Left lung (tissue), 4 donors: ENCODE measurements at regions not wholly inside any gene's neighbourhood (a gene's known extent, or its start where the extent isn't known, plus 50 kb on each side); places are given as distances from the start of the nearest gene placed in this dataset.
A peak's percentile ranks its signal among the peaks of the same experiment; 100 is the strongest.

Source experiments
- ATAC-seq: fragments of 200-7000 bp; cut with Tn5 transposase; one replicate; pipeline ENCODE4 v1.9.1; 2020; ENCODE audit warnings: moderate library complexity
- DNase-seq, 4 donors: peaks; one replicate each; pipeline ENCODE4 v3.0.0-alpha.2; 2013 to 2020
- H3K27ac ChIP-seq, 2 donors: fragments of 200-600 bp; sonication (generic) in 1 of 2; one replicate each; pipeline versions ENCODE4 v1.5.0 to v1.8.0; 2020 to 2021
- H3K27me3 ChIP-seq, 2 donors: fragments of 200-600 bp; sonication (generic) in 1 of 2; one replicate each; pipeline versions ENCODE4 v1.5.0 to v1.8.0; 2020 to 2021
- H3K36me3 ChIP-seq, 2 donors: fragments of 200-600 bp; sonication (generic) in 1 of 2; one replicate each; pipeline versions ENCODE4 v1.5.0 to v1.8.0; 2020 to 2021
- H3K4me1 ChIP-seq, 2 donors: fragments of 200-600 bp; one replicate each; pipeline ENCODE4 v1.8.0; 2021
- H3K4me3 ChIP-seq, 2 donors: fragments of 200-600 bp; sonication (generic) in 1 of 2; one replicate each; pipeline versions ENCODE4 v1.5.0 to v1.8.0; 2020 to 2021; ENCODE audit warnings: mild to moderate bottlenecking in 1 of 2
- H3K9me3 ChIP-seq, 2 donors: fragments of 200-600 bp; sonication (generic) in 1 of 2; one replicate each; pipeline versions ENCODE4 v1.5.0 to v1.8.0; 2020 to 2021
- CTCF ChIP-seq, 2 donors: fragments of 200-600 bp; sonication (generic) in 1 of 2; IDR thresholded peaks; one replicate each; pipeline versions ENCODE4 v1.5.0 to v1.8.0; 2021; ENCODE audit warnings: antibody characterized with exemption in 2 of 2
- intact Hi-C, 2 donors: fragments of 100-400 bp; cut with DNase I; formaldehyde crosslinking; loops; one replicate each; pipeline versions ENCODE4 v1.11.2 to v1.14.2; 2022
- donor health status: DM: no; HTN: yes; CAD: no.
- donor health status: DM: no; HTN: no; CAD: no.

DNA sequence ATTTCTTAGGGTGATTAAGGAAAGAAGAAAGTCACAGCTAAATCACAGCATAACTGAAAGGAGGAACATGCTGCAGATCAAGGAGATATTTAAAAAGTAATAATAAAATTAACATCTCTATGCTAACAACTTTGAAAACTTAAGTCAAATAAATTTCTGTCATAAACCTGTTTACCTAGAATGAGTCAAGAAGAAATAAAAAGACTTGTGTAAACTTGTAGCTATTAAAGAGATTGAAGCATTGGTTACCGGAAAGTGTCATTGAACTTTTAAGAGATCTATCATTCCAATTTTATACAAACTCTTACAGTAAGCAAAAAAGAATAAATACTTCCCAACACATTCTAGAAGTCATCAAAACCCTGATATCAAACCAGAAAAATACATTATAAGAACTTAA is 520.1 kb upstream of the SYT4 start:
- ATAC-seq: no peak
- H3K27ac ChIP-seq: no peak overlapping the region

GRCh38 chr18:43800584-43800983 is 523.3 kb upstream of the SYT4 start:
- TF ChIP-seq CTCF (IDR thresholded peaks at IDR 0.05): no peak
- no peaks in the 10 kb centered on the region for H3K4me1 ChIP-seq
- ATAC-seq (no peak), DNase-seq (no peak)
- no peaks in the 10 kb centered on the region for H3K27me3 ChIP-seq
- no peak overlapping the region for H3K27ac ChIP-seq
- intact Hi-C loops: no loop called here
- H3K9me3 ChIP-seq: peaks cover 0 to 5% of the 10 kb centered on the region in 2 donors
- H3K36me3 ChIP-seq: no peaks in the 10 kb centered on the region
- no peak overlapping the region for H3K4me3 ChIP-seq

More for the DNA sequence above, 520.1 kb upstream of the SYT4 start:
- Histone ChIP-seq H3K27me3 (no peaks in the 10 kb centered on the region), H3K9me3 (no peaks in the 10 kb centered on the region), H3K36me3 (no peaks in the 10 kb centered on the region), H3K4me1 (no peaks in the 10 kb centered on the region), H3K4me3 (no peak overlapping the region)
- intact Hi-C loops: no loop called here
- no peak for DNase-seq
- TF ChIP-seq CTCF (IDR thresholded peaks at IDR 0.05): no peak

DNA sequence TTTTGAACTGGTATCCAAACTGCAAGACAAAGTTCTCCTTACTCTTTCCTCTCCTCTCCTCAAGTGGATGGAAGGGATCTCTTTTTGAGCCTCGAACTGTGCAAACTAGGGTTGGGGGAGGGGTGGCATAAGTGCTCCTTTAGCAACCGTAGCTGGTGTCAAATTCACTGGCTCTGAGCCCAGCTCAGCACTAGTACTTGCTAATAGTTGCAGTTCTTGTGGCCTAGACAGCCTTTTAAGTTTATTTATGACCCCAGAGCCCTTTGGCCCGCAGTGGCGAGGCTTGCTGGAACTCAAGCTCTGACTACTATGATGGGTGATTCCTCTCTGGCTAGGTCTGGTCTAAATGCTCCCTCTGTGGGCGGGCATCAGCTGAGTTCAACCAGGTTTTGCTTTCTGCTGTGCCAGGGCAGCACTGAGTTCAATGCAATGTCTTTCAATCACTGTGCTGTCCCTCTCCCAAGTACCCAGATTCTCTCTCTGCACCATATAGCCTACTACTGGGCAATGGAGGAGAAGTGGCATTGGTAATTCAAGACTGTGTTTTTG is 528.4 kb upstream of the SYT4 start:
- Histone ChIP-seq H3K4me1 (no peaks in the 10 kb centered on the region), H3K9me3 (peaks cover 0 to 7% of the 10 kb centered on the region in 2 donors), H3K4me3 (no peak overlapping the region), H3K36me3 (no peaks in the 10 kb centered on the region), H3K27ac (no peak overlapping the region), H3K27me3 (no peaks in the 10 kb centered on the region)
- intact Hi-C loops: no loop called here
- peak; percentile 70 for ATAC-seq
- TF ChIP-seq CTCF (IDR thresholded peaks at IDR 0.05): no peak
- peak in 2 of 4 donors; percentile 25 to 41 for DNase-seq

DNA sequence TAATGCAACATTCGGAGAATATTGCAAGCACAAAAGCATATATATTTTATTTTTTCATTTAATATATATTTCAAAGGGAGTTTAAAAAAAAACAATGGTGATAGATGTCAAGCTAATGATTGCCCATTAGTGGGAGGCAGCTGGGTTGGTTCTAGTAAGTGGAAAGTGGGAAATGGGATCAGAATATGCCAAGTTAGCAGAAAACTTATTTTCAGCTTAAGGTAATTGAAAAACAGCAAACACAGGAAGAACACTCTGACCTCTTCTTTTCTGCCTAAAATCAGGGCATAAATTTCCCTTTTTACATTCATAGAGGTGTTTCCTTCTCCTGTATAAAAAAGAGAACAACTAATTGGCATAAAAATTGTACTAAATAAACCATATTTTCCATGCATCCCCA is 535.3 kb upstream of the SYT4 start:
- H3K36me3 ChIP-seq: no peaks in the 10 kb centered on the region
- TF ChIP-seq CTCF (IDR thresholded peaks at IDR 0.05): no peak
- peaks cover 0 to 5% of the 10 kb centered on the region in 2 donors for H3K9me3 ChIP-seq
- H3K4me3 ChIP-seq: no peak overlapping the region
- H3K27ac ChIP-seq: no peak overlapping the region
- intact Hi-C loops: no loop called here
- DNase-seq (no peak), ATAC-seq (no peak)
- H3K27me3 ChIP-seq: no peaks in the 10 kb centered on the region
- H3K4me1 ChIP-seq: no peaks in the 10 kb centered on the region

DNA sequence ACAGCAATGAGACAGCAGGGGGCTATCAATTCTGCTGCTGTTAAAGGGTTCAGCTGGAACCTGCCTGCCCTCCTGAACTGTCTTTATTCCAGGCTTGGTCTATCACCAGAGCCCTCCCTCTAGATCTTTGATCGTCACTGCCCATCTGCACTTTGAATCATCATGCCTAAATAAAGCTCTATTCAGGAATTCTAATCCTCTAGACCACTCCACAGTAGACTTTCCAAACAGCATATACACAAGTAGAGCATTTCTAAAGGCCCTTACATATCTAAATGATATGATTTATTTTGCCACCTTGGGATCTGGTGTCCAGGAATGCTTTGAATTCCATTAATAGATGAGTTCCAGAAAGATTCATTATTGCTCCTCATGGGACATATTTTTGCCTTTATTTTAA is 542.1 kb upstream of the SYT4 start:
- peaks cover 0 to 5% of the 10 kb centered on the region in 2 donors for H3K9me3 ChIP-seq
- no peak for TF ChIP-seq CTCF (IDR thresholded peaks at IDR 0.05)
- no peak for DNase-seq
- intact Hi-C loops: no loop called here
- H3K27me3 ChIP-seq: no peaks in the 10 kb centered on the region
- H3K4me1 ChIP-seq: no peaks in the 10 kb centered on the region
- no peaks in the 10 kb centered on the region for H3K36me3 ChIP-seq
- ATAC-seq: no peak
- no peak overlapping the region for H3K27ac ChIP-seq
- H3K4me3 ChIP-seq: no peak overlapping the region
